Parathyroid adenoma (tissue), 2 donors: ENCODE measurements at regions not wholly inside any gene's neighbourhood (a gene's known extent, or its start where the extent isn't known, plus 50 kb on each side); places are given as distances from the start of the nearest gene placed in this dataset.

Experiments
- H2AFZ ChIP-seq: fragments of 300-600 bp; sonication (generic); one replicate; pipeline ENCODE4 v1.7.0; 2017; ENCODE audit warnings: antibody characterized with exemption, mild to moderate bottlenecking
- H3K27ac ChIP-seq: fragments of 300-600 bp; sonication (generic); one replicate; pipeline ENCODE4 v1.7.0; 2017
- H3K27me3 ChIP-seq: fragments of 300-600 bp; sonication (generic); one replicate; pipeline ENCODE4 v1.7.0; 2017; ENCODE audit warnings: low read length; ENCODE audit not compliant: control insufficient read depth, insufficient read depth
- H3K36me3 ChIP-seq: fragments of 300-600 bp; sonication (generic); one replicate; pipeline ENCODE4 v1.7.0; 2017; ENCODE audit warnings: low read length; ENCODE audit not compliant: control insufficient read depth, insufficient read depth
- H3K4me1 ChIP-seq: fragments of 300-600 bp; sonication (generic); one replicate; pipeline ENCODE4 v1.7.0; 2017; ENCODE audit warnings: control low read depth
- H3K4me2 ChIP-seq: fragments of 300-600 bp; sonication (generic); one replicate; pipeline ENCODE4 v1.7.0; 2017; ENCODE audit warnings: low read length
- H3K4me3 ChIP-seq: fragments of 300-600 bp; sonication (generic); one replicate; pipeline ENCODE4 v1.7.0; 2017; ENCODE audit warnings: low read depth, low read length
- H3K79me2 ChIP-seq: fragments of 300-600 bp; sonication (generic); one replicate; pipeline ENCODE4 v1.7.0; 2017; ENCODE audit warnings: control low read depth
- H3K9ac ChIP-seq: fragments of 300-600 bp; sonication (generic); one replicate; pipeline ENCODE4 v1.7.0; 2017; ENCODE audit warnings: mild to moderate bottlenecking
- H3K9me3 ChIP-seq: fragments of 300-600 bp; sonication (generic); one replicate; pipeline ENCODE4 v1.7.0; 2017; ENCODE audit warnings: low read length; ENCODE audit not compliant: control insufficient read depth
- CTCF ChIP-seq: fragments of 300-600 bp; sonication (generic); IDR thresholded peaks from one replicate; pipeline ENCODE4 v1.7.0; 2017; ENCODE audit warnings: antibody characterized with exemption, mild to moderate bottlenecking
- donor health status: primary hyperparathyroidism.

GRCh38 chr17:72474719-72475477 lies 354.1 kb downstream of the SOX9 start:
- H3K9me3 ChIP-seq = no peaks in the 10 kb centered on the region
- H3K4me1 ChIP-seq = no peaks in the 10 kb centered on the region
- H3K27me3 ChIP-seq = no peaks in the 10 kb centered on the region
- no peaks in the 10 kb centered on the region for H3K79me2 ChIP-seq
- H3K4me3 ChIP-seq = no peak overlapping the region
- H3K4me2 ChIP-seq = no peak overlapping the region
- H3K9ac ChIP-seq = no peak overlapping the region
- H3K36me3 ChIP-seq = no peaks in the 10 kb centered on the region
- no peak overlapping the region for H3K27ac ChIP-seq
- H2AFZ ChIP-seq = no peak overlapping the region
- no peak for TF ChIP-seq CTCF

GRCh38 chr17:72476134-72476533 lies 355.3 kb downstream of the SOX9 start:
- no peak for TF ChIP-seq CTCF
- no peaks in the 10 kb centered on the region for H3K36me3 ChIP-seq
- no peak overlapping the region for H3K9ac ChIP-seq
- no peaks in the 10 kb centered on the region for H3K4me1 ChIP-seq
- H3K27ac ChIP-seq = no peak overlapping the region
- no peak overlapping the region for H3K4me2 ChIP-seq
- H3K4me3 ChIP-seq = no peak overlapping the region
- no peak overlapping the region for H2AFZ ChIP-seq
- H3K79me2 ChIP-seq = no peaks in the 10 kb centered on the region
- no peaks in the 10 kb centered on the region for H3K9me3 ChIP-seq
- H3K27me3 ChIP-seq = no peaks in the 10 kb centered on the region

DNA sequence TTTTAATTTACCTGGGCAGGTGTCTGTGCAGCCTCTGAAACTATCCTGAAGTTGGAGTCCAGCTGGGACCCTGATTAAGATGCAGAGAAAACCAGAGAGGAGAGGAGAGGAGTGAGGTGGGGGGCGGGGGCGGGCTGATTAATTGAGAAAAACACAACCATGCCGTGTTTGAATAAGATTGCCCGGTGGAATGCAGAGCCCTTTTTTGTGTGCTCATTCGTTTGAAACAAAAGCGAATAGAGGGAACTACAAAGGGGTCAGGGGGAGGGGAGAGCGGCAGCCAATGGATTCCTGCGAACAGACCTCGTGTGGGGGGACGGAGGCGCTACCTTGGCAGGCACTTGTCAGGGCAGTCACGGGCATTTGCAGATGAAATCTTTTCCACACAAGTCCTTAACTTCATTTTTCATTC lies 355.8 kb downstream of the SOX9 start:
- Histone ChIP-seq H3K9me3 (no peaks in the 10 kb centered on the region), H3K4me2 (no peak overlapping the region), H3K36me3 (no peaks in the 10 kb centered on the region), H2AFZ (no peak overlapping the region), H3K4me3 (no peak overlapping the region), H3K27me3 (no peaks in the 10 kb centered on the region), H3K27ac (no peak overlapping the region), H3K9ac (no peak overlapping the region), H3K79me2 (no peaks in the 10 kb centered on the region), H3K4me1 (no peaks in the 10 kb centered on the region)
- no peak for TF ChIP-seq CTCF

DNA sequence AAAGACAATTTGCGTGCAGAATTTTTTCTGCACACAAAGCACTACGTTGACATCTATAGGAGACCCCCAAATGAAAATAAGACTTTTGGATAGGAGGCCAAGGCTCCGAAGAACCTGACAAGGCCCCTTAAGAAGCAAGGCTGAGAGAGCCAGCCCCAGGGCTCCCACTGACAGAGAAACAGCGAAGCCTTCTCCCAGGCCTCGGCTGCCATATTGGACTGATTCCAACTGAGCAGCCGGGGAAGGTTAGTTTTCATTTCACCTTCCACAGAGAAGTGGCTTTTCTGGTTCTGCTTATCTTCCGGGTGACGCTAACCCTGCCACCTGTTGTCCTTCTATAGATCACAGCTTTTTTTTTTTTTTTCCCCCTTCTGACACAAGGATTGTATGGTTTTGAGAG lies 356.7 kb downstream of the SOX9 start:
- H3K36me3 ChIP-seq = no peaks in the 10 kb centered on the region
- H3K4me3 ChIP-seq = no peak overlapping the region
- H3K4me1 ChIP-seq = no peaks in the 10 kb centered on the region
- H3K4me2 ChIP-seq = no peak overlapping the region
- H3K27me3 ChIP-seq = no peaks in the 10 kb centered on the region
- H3K9me3 ChIP-seq = no peaks in the 10 kb centered on the region
- no peaks in the 10 kb centered on the region for H3K79me2 ChIP-seq
- H3K9ac ChIP-seq = no peak overlapping the region
- no peak overlapping the region for H2AFZ ChIP-seq
- H3K27ac ChIP-seq = no peak overlapping the region
- no peak for TF ChIP-seq CTCF

DNA sequence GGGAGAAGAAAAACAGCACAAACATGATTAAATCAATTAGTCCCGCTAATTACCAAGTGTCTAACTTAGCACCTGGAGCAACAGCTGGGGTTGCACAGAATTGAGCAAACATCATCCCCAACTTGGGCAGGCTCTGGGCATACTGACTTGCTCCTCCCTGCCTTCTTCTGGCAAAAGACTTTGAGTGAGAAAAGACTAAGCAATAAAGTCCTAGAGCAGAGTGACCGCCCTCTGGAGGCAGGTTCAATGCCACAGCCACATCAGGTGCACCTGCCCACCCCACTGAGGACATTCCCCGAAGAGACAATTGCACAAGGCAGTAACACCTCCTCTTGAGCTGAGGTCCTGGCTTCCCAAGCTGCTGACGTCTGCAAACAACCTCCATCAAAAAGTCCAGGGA lies 358.3 kb downstream of the SOX9 start:
- Histone ChIP-seq H3K9ac (no peak overlapping the region), H3K27ac (no peak overlapping the region), H3K4me3 (no peak overlapping the region), H3K4me1 (no peaks in the 10 kb centered on the region), H3K4me2 (no peak overlapping the region), H3K27me3 (no peaks in the 10 kb centered on the region), H3K79me2 (no peaks in the 10 kb centered on the region), H2AFZ (no peak overlapping the region), H3K36me3 (no peaks in the 10 kb centered on the region), H3K9me3 (no peaks in the 10 kb centered on the region)
- no peak for TF ChIP-seq CTCF
